Heart left ventricle (tissue), 13 donors: ENCODE measurements at regions not wholly inside any gene's neighbourhood (a gene's known extent, or its start where the extent isn't known, plus 50 kb on each side); places are given as distances from the start of the nearest gene placed in this dataset.

Experiments
- CTCF ChIP-seq, 12 donors: fragments of 200-600 bp; sonication (generic) in 4 of 12; IDR thresholded peaks; one replicate each; pipeline versions ENCODE4 v1.5.0 to v1.8.0; 2018 to 2022; ENCODE audit warnings: antibody characterized with exemption in 12 of 12, mild to moderate bottlenecking in 5 of 12
- POLR2A ChIP-seq, 2 donors: fragments of 450-650 bp; IDR thresholded peaks; one replicate each; pipeline ENCODE4 v1.6.1; 2017; ENCODE audit warnings: antibody characterized with exemption in 2 of 2, mild to moderate bottlenecking in 2 of 2, moderate library complexity in 2 of 2
- donor health status: ischemic (EF 13 %, LVEDD 7.1; RV severe dilation, severe dysfunction).
- donor health status: DM: no; HTN: yes; CAD: no.
- donor health status: DM: no; HTN: no; CAD: no.
- donor health status: ischemic (EF 25% LVEDD 6.9; RV normal size, moderate dysfunction).
- donor health status: ischemic (EF 25% LVEDD 5.7; RV mildly dilated, moderate dysfunction).
- donor health status: ischemic (EF 35%, LVEDD 5.7; RV mildly dilated, moderate dysfunction).
- donor health status: nonischemic (EF 11% LVEDD 7.7; RV severe dilation, severe dysfunction).
- donor health status: DM: yes; HTN: yes; CAD: no.
- donor health status: PGD.
- donor health status: ischemic (EF 29% LVEDD 5.4; RV normal size, mild dysfunction).
- donor health status: nonischemic (EF 23%, LVEDD 6.1; RV moderate dilation, normal function).

DNA sequence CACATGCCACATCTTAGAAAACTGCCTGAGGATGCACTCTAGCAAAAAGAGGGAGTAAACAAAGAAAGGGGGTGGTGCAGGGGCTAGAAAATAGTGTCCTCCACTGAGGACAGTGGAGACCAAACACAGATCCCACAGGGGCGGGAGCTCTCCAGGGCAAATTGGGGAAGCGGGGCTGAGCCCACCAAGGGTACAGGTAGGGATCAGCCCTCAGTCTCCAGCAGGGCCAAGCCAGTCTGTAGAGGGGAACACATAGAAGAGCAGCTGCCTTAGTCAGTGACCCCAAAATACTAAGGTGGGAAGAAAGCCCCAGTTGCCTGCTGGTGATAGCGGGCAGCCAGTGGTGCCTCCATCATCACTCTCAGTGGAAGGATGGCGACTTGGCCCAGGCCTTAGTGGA lies 134.0 kb downstream of the ATPSCKMT start:
- TF ChIP-seq CTCF (IDR thresholded peaks at IDR 0.05) (no peak), POLR2A (IDR thresholded peaks at IDR 0.05) (no peak)
